ENCODE measurements at regions not wholly inside any gene's neighbourhood (a gene's known extent, or its start where the extent isn't known, plus 50 kb on each side); places are given as distances from the start of the nearest gene placed in this dataset.

DNA sequence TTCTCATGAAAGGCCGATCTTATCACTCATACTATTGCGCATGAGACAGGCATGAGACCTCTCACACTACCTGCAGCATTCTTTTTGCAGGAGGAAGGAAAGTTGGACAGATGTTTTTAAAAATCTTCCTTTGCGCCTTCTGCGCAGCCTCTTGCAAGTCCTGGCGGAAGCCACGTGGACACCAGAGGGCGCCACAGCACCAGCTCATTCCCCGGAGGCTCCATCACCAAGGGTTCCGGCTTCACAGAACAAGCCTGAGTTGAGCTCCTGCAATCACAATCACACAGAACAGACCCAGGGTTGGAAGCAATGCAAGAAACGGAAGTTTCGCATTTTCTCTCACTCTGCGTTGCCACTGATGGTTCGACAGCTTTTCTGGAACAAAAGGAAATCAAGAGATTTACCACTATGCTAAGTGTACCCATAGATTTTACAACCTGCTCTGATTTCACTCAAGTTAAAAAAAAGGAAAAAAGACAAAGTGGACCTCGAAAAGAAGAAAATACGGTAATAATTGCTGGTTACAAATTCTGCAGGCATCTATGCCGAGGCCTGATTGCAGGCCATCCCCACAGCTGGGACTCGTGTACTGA lies 304.7 kb upstream of the MSX2 start:
- no peak for TF ChIP-seq TAF1 (IDR thresholded peaks at IDR 0.05; ENCODE audit: low read depth, low read length)
- no peak for TF ChIP-seq POLR2AphosphoS5 (IDR thresholded peaks at IDR 0.05; ENCODE audit: low read depth, low read length)
- TF ChIP-seq POLR2A (IDR thresholded peaks at IDR 0.05; ENCODE audit: low read depth, low read length), result no peak
- no peak for TF ChIP-seq SPI1 (IDR thresholded peaks at IDR 0.05; ENCODE audit: low read depth, low read length)
- TF ChIP-seq POU2F2 (IDR thresholded peaks at IDR 0.05; ENCODE audit: low read depth, low read length), result no peak
- no peak for TF ChIP-seq PAX5 (IDR thresholded peaks at IDR 0.05; ENCODE audit: insufficient read depth, low read length, severe bottlenecking)

All from GM12891 (cell line).